ENCODE measurements at regions not wholly inside any gene's neighbourhood (a gene's known extent, or its start where the extent isn't known, plus 50 kb on each side); places are given as distances from the start of the nearest gene placed in this dataset.

- H3K4me3 ChIP-seq (ENCODE audit: low read depth, low read length): no peak overlapping the region
- no peak for TF ChIP-seq CTCF (IDR thresholded peaks at IDR 0.05; ENCODE audit: insufficient read depth, low read depth, low read length)
- no peak for DNase-seq (ENCODE audit: low read depth)
Observed at GRCh38 chr16:75945916-75946457, 219.7 kb upstream of the CPHXL start.

GRCh38 chr16:75947626-75948239, 221.4 kb upstream of the CPHXL start:
- no peak overlapping the region for H3K4me3 ChIP-seq (ENCODE audit: low read depth, low read length)
- DNase-seq (ENCODE audit: low read depth): no peak
- no peak for TF ChIP-seq CTCF (IDR thresholded peaks at IDR 0.05; ENCODE audit: insufficient read depth, low read depth, low read length)

- TF ChIP-seq CTCF (IDR thresholded peaks at IDR 0.05; ENCODE audit: insufficient read depth, low read depth, low read length): no peak
- no peak for DNase-seq (ENCODE audit: low read depth)
- no peak overlapping the region for H3K4me3 ChIP-seq (ENCODE audit: low read depth, low read length)
Observed at GRCh38 chr16:75948441-75948840, 222.2 kb upstream of the CPHXL start.

GRCh38 chr16:75948886-75949285, 222.6 kb upstream of the CPHXL start:
- DNase-seq (ENCODE audit: low read depth): no peak

GRCh38 chr16:75952124-75952523, 225.8 kb upstream of the CPHXL start:
- H3K4me3 ChIP-seq (ENCODE audit: low read depth, low read length): no peak overlapping the region
- TF ChIP-seq CTCF (IDR thresholded peaks at IDR 0.05; ENCODE audit: insufficient read depth, low read depth, low read length): no peak
- no peak for DNase-seq (ENCODE audit: low read depth)

More at GRCh38 chr16:75948886-75949285, 222.6 kb upstream of the CPHXL start:
- TF ChIP-seq CTCF (IDR thresholded peaks at IDR 0.05; ENCODE audit: insufficient read depth, low read depth, low read length): no peak
- no peak overlapping the region for H3K4me3 ChIP-seq (ENCODE audit: low read depth, low read length)

GRCh38 chr16:75957870-75958269, 231.6 kb upstream of the CPHXL start:
- no peak for TF ChIP-seq CTCF (IDR thresholded peaks at IDR 0.05; ENCODE audit: insufficient read depth, low read depth, low read length)
- no peak for DNase-seq (ENCODE audit: low read depth)
- no peak overlapping the region for H3K4me3 ChIP-seq (ENCODE audit: low read depth, low read length)
